Peyer's patch (tissue), 4 donors: ENCODE measurements at regions not wholly inside any gene's neighbourhood (a gene's known extent, or its start where the extent isn't known, plus 50 kb on each side); places are given as distances from the start of the nearest gene placed in this dataset.

Source experiments
- DNase-seq, 3 donors: peaks; one replicate each; pipeline ENCODE4 v3.0.0-alpha.2; 2017 to 2019
- H3K27ac ChIP-seq, 4 donors: fragments of 200-600 bp; sonication (generic); one replicate each; pipeline ENCODE4 v1.5.1; 2016 to 2019
- H3K27me3 ChIP-seq, 2 donors: fragments of 200-600 bp; sonication (generic); one replicate each; pipeline ENCODE4 v1.5.1; 2019
- H3K36me3 ChIP-seq, 3 donors: fragments of 200-600 bp; sonication (generic); one replicate each; pipeline ENCODE4 v1.5.1; 2016 to 2019
- H3K4me1 ChIP-seq, 4 donors: fragments of 200-600 bp; sonication (generic); one replicate each; pipeline ENCODE4 v1.5.1; 2016 to 2019
- H3K4me3 ChIP-seq, 4 donors: fragments of 200-600 bp; sonication (generic); 1 replicate in 3 of 4; 2 replicates in 1 of 4; pipeline ENCODE4 v1.5.1; 2016 to 2019; ENCODE audit warnings: mild to moderate bottlenecking in 1 of 4
- H3K9me3 ChIP-seq, 4 donors: fragments of 200-600 bp; sonication (generic); one replicate each; pipeline ENCODE4 v1.5.1; 2016 to 2019; ENCODE audit warnings: mild to moderate bottlenecking in 1 of 4
- CTCF ChIP-seq, 6 experiments: fragments of 450-650 bp in 4 of 6; fragments of 200-600 bp in 2 of 6; sonication (generic) in 1 of 6; IDR thresholded peaks; one replicate each; pipeline ENCODE4 v1.5.1; 2017 to 2019; ENCODE audit warnings: antibody characterized with exemption in 6 of 6, mild to moderate bottlenecking in 3 of 6, moderate library complexity in 1 of 6
- POLR2A ChIP-seq, 2 donors: fragments of 450-650 bp; IDR thresholded peaks; one replicate each; pipeline ENCODE4 v1.5.1; 2017; ENCODE audit warnings: antibody characterized with exemption in 2 of 2, mild to moderate bottlenecking in 2 of 2, moderate library complexity in 2 of 2

DNA sequence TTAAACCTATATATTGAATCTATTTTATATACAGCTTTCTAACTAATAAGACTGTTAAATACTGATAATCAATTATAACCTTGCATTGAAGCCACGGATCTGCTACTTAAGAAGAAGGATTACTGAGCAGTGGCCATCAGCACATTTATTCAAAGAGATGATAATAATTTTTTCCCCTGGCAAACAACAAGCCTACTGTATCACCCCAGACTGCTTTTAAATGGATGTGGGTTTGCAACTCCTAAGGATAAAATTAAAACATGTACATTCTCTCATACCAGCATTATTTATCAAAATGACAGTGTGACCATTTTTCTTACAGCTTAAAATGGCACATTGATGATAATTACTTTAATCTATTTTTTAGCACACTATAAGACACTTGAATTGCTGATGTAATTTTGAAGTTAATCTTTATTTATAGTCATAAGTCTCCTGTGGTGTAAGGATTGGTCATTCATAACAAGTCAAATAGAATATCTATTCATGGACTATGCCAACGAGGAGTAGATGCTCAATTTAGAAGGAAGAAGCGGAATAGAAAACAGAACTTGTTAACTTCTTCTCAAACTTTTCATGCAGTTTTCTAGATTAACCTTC, 517.7 kb downstream of the METTL4 start:
- Histone ChIP-seq H3K4me1 (no peaks in the 10 kb centered on the region), H3K9me3 (no peaks in the 10 kb centered on the region), H3K27ac (no peak overlapping the region), H3K27me3 (no peaks in the 10 kb centered on the region), H3K4me3 (no peak overlapping the region), H3K36me3 (no peaks in the 10 kb centered on the region)
- DNase-seq, result no peak
- TF ChIP-seq CTCF (IDR thresholded peaks at IDR 0.05) (no peak), POLR2A (IDR thresholded peaks at IDR 0.05) (no peak)

- Histone ChIP-seq H3K4me1 (no peaks in the 10 kb centered on the region), H3K27me3 (no peaks in the 10 kb centered on the region), H3K27ac (no peak overlapping the region), H3K4me3 (no peak overlapping the region), H3K9me3 (no peaks in the 10 kb centered on the region), H3K36me3 (no peaks in the 10 kb centered on the region)
- DNase-seq, result no peak
- no peak for TF ChIP-seq CTCF (IDR thresholded peaks at IDR 0.05)
- no peak for TF ChIP-seq POLR2A (IDR thresholded peaks at IDR 0.05)
Observed at GRCh38 chr18:2059336-2059735, 512.0 kb downstream of the METTL4 start.

DNA sequence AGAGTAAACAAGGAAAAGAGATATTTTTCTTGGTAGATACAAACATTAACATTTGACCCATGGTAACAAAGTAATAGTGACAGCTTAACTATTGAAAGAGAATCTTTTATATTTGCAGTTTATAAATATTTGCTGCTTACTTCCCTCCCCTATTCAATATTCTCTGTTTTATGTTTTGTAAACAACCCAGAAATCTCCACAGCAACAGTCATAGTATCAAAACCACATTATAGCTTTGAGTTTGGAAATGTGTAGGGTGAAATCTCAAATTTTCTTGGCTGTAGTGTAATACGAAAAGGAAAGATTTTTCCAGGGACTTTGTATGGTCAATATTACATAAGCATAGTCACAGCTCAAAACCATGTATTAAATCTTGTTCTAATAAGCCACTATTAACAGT, 511.2 kb downstream of the METTL4 start:
- Histone ChIP-seq H3K36me3 (no peaks in the 10 kb centered on the region), H3K4me3 (no peak overlapping the region), H3K27me3 (no peaks in the 10 kb centered on the region), H3K4me1 (no peaks in the 10 kb centered on the region), H3K27ac (no peak overlapping the region), H3K9me3 (no peaks in the 10 kb centered on the region)
- TF ChIP-seq CTCF (IDR thresholded peaks at IDR 0.05) (no peak), POLR2A (IDR thresholded peaks at IDR 0.05) (no peak)
- DNase-seq, result no peak

DNA sequence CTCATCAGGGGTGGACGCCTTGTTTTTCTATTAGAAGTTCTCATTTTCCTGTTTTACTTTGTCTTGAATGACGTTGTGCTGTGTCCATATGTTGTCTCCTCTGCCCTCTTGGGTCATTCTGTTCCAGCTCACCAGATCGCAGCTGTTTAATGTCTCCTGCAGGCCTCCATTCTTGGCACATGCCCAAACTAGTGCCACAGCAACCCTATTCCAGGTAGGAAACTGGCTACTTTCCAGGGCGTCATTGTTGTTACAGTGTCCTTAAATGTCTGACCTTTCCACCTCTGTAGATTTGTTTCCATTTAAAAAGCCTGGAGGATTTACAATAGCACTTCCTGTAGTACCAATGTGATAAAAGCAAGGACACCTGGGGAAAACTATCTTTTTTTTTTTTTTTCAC, 500.7 kb downstream of the METTL4 start:
- no peak overlapping the region for H3K27ac ChIP-seq
- no peak for DNase-seq
- TF ChIP-seq CTCF (IDR thresholded peaks at IDR 0.05) (no peak), POLR2A (IDR thresholded peaks at IDR 0.05) (no peak)
- no peaks in the 10 kb centered on the region for H3K4me1 ChIP-seq
- H3K27me3 ChIP-seq, result no peaks in the 10 kb centered on the region
- H3K4me3 ChIP-seq, result no peak overlapping the region
- no peaks in the 10 kb centered on the region for H3K9me3 ChIP-seq
- H3K36me3 ChIP-seq, result no peaks in the 10 kb centered on the region

- H3K27ac ChIP-seq, result no peak overlapping the region
- H3K4me1 ChIP-seq, result no peaks in the 10 kb centered on the region
- TF ChIP-seq CTCF (IDR thresholded peaks at IDR 0.05), result no peak
- no peak for TF ChIP-seq POLR2A (IDR thresholded peaks at IDR 0.05)
- H3K4me3 ChIP-seq, result no peak overlapping the region
- no peaks in the 10 kb centered on the region for H3K36me3 ChIP-seq
- no peaks in the 10 kb centered on the region for H3K9me3 ChIP-seq
- no peak for DNase-seq
- H3K27me3 ChIP-seq, result no peaks in the 10 kb centered on the region
Observed at GRCh38 chr18:2075499-2075898, 495.8 kb downstream of the METTL4 start.

DNA sequence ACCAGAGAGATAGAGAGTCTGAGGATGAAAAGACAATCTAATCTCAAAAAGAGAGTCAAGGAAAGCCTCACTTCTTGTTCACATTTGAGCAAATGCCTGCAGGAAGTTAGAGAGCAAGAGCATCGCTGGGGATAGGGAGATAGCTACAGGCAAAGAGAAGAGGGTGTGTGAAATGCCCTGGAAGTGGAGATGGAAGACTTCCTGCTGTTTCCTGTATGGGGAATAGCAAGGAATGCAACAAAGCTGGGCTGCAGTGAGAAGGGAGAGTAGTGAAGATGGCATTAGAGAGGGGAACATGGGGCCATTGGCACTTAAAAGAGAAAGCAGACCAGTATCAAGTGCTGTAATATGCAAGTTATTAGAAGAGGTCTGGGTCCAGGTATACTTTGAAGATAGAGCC, 488.6 kb downstream of the METTL4 start:
- H3K27ac ChIP-seq, result no peak overlapping the region
- no peaks in the 10 kb centered on the region for H3K4me1 ChIP-seq
- DNase-seq, result no peak
- H3K9me3 ChIP-seq, result no peaks in the 10 kb centered on the region
- no peaks in the 10 kb centered on the region for H3K36me3 ChIP-seq
- TF ChIP-seq CTCF (IDR thresholded peaks at IDR 0.05), result no peak
- TF ChIP-seq POLR2A (IDR thresholded peaks at IDR 0.05), result no peak
- H3K27me3 ChIP-seq, result no peaks in the 10 kb centered on the region
- H3K4me3 ChIP-seq, result no peak overlapping the region
